ENCODE measurements at regions not wholly inside any gene's neighbourhood (a gene's known extent, or its start where the extent isn't known, plus 50 kb on each side); places are given as distances from the start of the nearest gene placed in this dataset.

DNA sequence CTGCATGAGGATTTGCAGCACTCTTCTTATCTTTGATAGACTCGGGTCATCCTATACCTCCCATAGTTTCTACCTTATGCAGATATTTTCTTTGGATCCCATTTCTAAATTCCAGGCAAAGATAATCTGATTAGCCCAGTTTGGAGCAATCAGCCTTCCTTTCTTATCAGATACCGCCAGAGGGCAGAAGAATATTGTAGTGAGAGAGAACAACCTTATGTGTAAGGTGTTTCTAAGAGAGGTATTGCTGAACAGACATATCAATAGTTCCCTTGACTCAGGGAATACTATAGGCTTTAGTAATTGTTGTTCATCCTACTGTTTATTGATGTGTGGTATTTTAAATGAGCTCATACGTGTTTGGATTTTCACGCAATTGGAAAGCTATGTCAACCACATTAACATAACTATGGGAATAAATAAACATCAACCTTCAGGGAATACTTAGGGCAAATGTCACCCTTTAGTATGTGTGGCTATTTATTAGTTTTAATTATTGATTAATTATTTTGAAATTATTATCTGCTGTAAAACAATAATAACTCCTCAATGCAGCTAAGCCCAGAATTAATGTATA is 1435.2 kb upstream of the CDH9 start (continued):
- no peak for TF ChIP-seq RXRA (IDR thresholded peaks at IDR 0.05; ENCODE audit: insufficient read depth, low read depth, low read length)
- TF ChIP-seq GABPA (IDR thresholded peaks at IDR 0.05; ENCODE audit: borderline replicate concordance, insufficient read depth, low read length): no peak
- no peak for TF ChIP-seq EP300 (IDR thresholded peaks at IDR 0.05; ENCODE audit: borderline replicate concordance in 1 of 2, low read depth in 2 of 2, low read length in 2 of 2)
- no peak for TF ChIP-seq KDM1A (IDR thresholded peaks at IDR 0.05; ENCODE audit: borderline replicate concordance, low read length)

All from H1 (cell line).